RWPE1 (cell line): ENCODE measurements at regions not wholly inside any gene's neighbourhood (a gene's known extent, or its start where the extent isn't known, plus 50 kb on each side); places are given as distances from the start of the nearest gene placed in this dataset.

ENCODE experiments used
- CTCF ChIA-PET: fragments of 350-600 bp; sonication (Branson Sonifier 250); formaldehyde crosslinking; extraction: SDS; loops from one replicate; lab custom pipeline; 2021; lab: Yijun Ruan, JAX
- POLR2A ChIA-PET: fragments of 400-600 bp; formaldehyde crosslinking; extraction: SDS; loops from one replicate; lab custom pipeline; 2020; ENCODE audit warnings: antibody characterized with exemption; ENCODE audit not compliant: low non-redundant PET; lab: Yijun Ruan, JAX
- DNase-seq: peaks from one replicate; pipeline ENCODE4 v3.0.0; 2012; ENCODE audit warnings: low spot score
- H3K27ac ChIP-seq: fragments of 450-650 bp; 2 replicates; pipeline ENCODE4 v1.5.1; 2017
- CTCF ChIP-seq: fragments of 450-650 bp; conservative IDR thresholded peaks from 2 replicates; pipeline ENCODE4 v1.5.1; 2017; ENCODE audit warnings: low read depth, mild to moderate bottlenecking

- ChIA-PET CTCF (no interaction called here), POLR2A (no interaction called here)
- no peak for TF ChIP-seq CTCF
- no peak overlapping the region for H3K27ac ChIP-seq
- DNase-seq: no peak
Observed at GRCh38 chr11:56852131-56852530, 103.6 kb upstream of the OR9G4 start.

- no peak overlapping the region for H3K27ac ChIP-seq
- ChIA-PET CTCF (interaction anchor here (0.6 to 1.1 kb wide), 2 partner anchors 270 to 399 kb away, joined by 3 read pairs; no protein-coding TSS in a partner anchor), POLR2A (no interaction called here)
- no peak for DNase-seq
- no peak for TF ChIP-seq CTCF
Observed at GRCh38 chr11:56849852-56850251, 101.4 kb upstream of the OR9G4 start.

- H3K27ac ChIP-seq: no peak overlapping the region
- no peak for TF ChIP-seq CTCF
- ChIA-PET CTCF (interaction anchor here (0.6 to 1.1 kb wide), 2 partner anchors 269 to 400 kb away, joined by 3 read pairs; no protein-coding TSS in a partner anchor), POLR2A (interaction anchor here (0.7 kb wide), 1 partner anchor 65 kb away, joined by 3 read pairs; no protein-coding TSS in a partner anchor)
- peak; percentile 8 for DNase-seq
Observed at GRCh38 chr11:56849250-56849649, 100.8 kb upstream of the OR9G4 start.

GRCh38 chr11:56848141-56848809 is 99.8 kb upstream of the OR9G4 start:
- no peak overlapping the region for H3K27ac ChIP-seq
- TF ChIP-seq CTCF: no peak
- DNase-seq: no peak
- POLR2A ChIA-PET: interaction anchor here (0.7 kb wide), 1 partner anchor 66 kb away, joined by 3 read pairs; no protein-coding TSS in a partner anchor
- CTCF ChIA-PET: no interaction called here

- POLR2A ChIA-PET: no interaction called here
- no peak for DNase-seq
- no peak for TF ChIP-seq CTCF
- CTCF ChIA-PET: interaction anchor here (0.6 to 2.4 kb wide), 2 partner anchors 377 to 403 kb away, joined by 3 to 11 read pairs; no protein-coding TSS in a partner anchor
- no peak overlapping the region for H3K27ac ChIP-seq
Observed at GRCh38 chr11:56846631-56847576, 98.4 kb upstream of the OR9G4 start.

GRCh38 chr11:56845121-56845732 is 96.7 kb upstream of the OR9G4 start:
- no peak overlapping the region for H3K27ac ChIP-seq
- ChIA-PET POLR2A (no interaction called here), CTCF (interaction anchor here (2.4 kb wide), 1 partner anchor 404 kb away, joined by 11 read pairs; no protein-coding TSS in a partner anchor)
- no peak for DNase-seq
- TF ChIP-seq CTCF: no peak
